Spinal cord (tissue), 9 donors: ENCODE measurements at regions not wholly inside any gene's neighbourhood (a gene's known extent, or its start where the extent isn't known, plus 50 kb on each side); places are given as distances from the start of the nearest gene placed in this dataset.
A peak's percentile ranks its signal among the peaks of the same experiment; 100 is the strongest.

Experiments
- DNase-seq, 6 donors: peaks; one replicate each; pipeline versions ENCODE4 v3.0.0 to v3.0.0-alpha.2; 2013 to 2015; ENCODE audit warnings: low spot score in 6 of 6, low read depth in 4 of 6
- H3K27ac ChIP-seq: one replicate; pipeline ENCODE4 v1.5.1; 2013; ENCODE audit warnings: low read depth, low read length, control low read depth
- H3K27me3 ChIP-seq: one replicate; pipeline ENCODE4 v1.6.1; 2013; ENCODE audit warnings: low read length; ENCODE audit not compliant: control insufficient read depth, insufficient read depth
- H3K36me3 ChIP-seq: one replicate; pipeline ENCODE4 v1.6.1; 2013; ENCODE audit warnings: low read length; ENCODE audit not compliant: control insufficient read depth, insufficient read depth
- H3K4me1 ChIP-seq: one replicate; pipeline ENCODE4 v1.6.1; 2013; ENCODE audit warnings: low read length; ENCODE audit not compliant: control insufficient read depth, insufficient read depth
- H3K4me3 ChIP-seq: one replicate; pipeline ENCODE4 v1.5.1; 2013; ENCODE audit warnings: low read depth, low read length, control low read depth
- H3K9me3 ChIP-seq: one replicate; pipeline ENCODE4 v1.6.1; 2013; ENCODE audit warnings: low read length; ENCODE audit not compliant: control insufficient read depth, insufficient read depth
- WGBS: methylation state at CpG from one replicate; pipeline ENCODE4 v1.1.5; 2013; ENCODE audit warnings: missing lambda C conversion rate; ENCODE audit not compliant: insufficient coverage; 5-methylcytosine and 5-hydroxymethylcytosine counted together
- donor health status: healthy.

GRCh38 chr5:103674251-103674650 is 111.7 kb upstream of the NUDT12 start:
- DNase-seq: peak in 2 of 6 donors; percentile 41 to 74
- H3K36me3 ChIP-seq: no peaks in the 10 kb centered on the region
- WGBS: 100% methylated on average over 1 of the region's 1 CpG

GRCh38 chr5:103669615-103670014 is 107.0 kb upstream of the NUDT12 start:
- Histone ChIP-seq H3K27me3 (no peaks in the 10 kb centered on the region), H3K9me3 (no peaks in the 10 kb centered on the region), H3K4me3 (no peak overlapping the region), H3K4me1 (no peaks in the 10 kb centered on the region), H3K27ac (no peak overlapping the region), H3K36me3 (no peaks in the 10 kb centered on the region)
- DNase-seq: no peak
- 84% methylated on average over 3 of the region's 5 CpGs for WGBS

More at GRCh38 chr5:103674251-103674650, 111.7 kb upstream of the NUDT12 start:
- H3K27me3 ChIP-seq: no peaks in the 10 kb centered on the region
- no peaks in the 10 kb centered on the region for H3K9me3 ChIP-seq
- peaks cover 3% of the 10 kb centered on the region for H3K4me1 ChIP-seq
- H3K4me3 ChIP-seq: no peak overlapping the region
- H3K27ac ChIP-seq: no peak overlapping the region

DNA sequence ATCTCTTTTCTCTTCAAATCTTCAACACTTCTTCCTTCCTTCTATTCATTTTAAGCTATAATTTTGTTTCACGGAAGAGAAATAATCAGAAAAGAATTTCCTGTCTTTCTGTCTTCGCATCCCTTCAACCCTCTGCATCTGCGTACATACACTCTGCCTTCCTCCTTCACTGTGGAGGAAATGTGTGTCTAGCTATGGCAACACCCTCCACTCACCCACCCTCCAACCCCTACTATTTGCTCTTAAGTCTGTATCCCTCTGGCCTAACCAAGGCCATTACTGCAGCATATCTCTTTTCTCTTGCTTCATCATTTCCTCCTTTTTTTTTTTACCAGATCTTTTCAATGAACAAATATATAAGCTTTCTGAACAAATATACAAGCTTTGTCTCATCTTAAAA is 105.7 kb upstream of the NUDT12 start:
- Histone ChIP-seq H3K27ac (no peak overlapping the region), H3K27me3 (no peaks in the 10 kb centered on the region), H3K9me3 (no peaks in the 10 kb centered on the region), H3K4me1 (no peaks in the 10 kb centered on the region), H3K4me3 (no peak overlapping the region), H3K36me3 (no peaks in the 10 kb centered on the region)
- 89% methylated on average over 1 of the region's 3 CpGs for WGBS
- no peak for DNase-seq

DNA sequence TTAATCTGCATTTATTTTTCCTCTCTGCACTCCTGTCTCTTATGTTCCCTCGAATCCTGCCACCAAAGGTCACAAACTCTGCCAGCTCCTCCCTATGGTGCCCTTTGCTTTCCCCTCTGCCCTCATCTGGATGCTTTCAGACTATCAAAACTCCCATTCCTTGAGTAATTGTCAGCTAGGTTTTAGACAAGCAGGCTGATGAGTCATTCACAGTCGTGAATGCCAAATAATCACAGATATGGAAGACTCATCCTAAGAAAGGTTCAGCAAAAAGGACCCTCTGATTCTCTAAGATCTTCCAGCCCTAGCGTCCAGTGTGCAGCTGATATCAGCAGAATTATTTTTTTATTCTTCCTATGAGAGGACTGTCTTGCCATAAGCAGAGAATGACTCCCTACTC is 104.5 kb upstream of the NUDT12 start:
- H3K36me3 ChIP-seq: no peaks in the 10 kb centered on the region
- WGBS: 56% methylated on average over 1 of the region's 3 CpGs
- no peaks in the 10 kb centered on the region for H3K9me3 ChIP-seq
- H3K4me3 ChIP-seq: no peak overlapping the region
- no peaks in the 10 kb centered on the region for H3K27me3 ChIP-seq
- no peaks in the 10 kb centered on the region for H3K4me1 ChIP-seq
- no peak overlapping the region for H3K27ac ChIP-seq
- DNase-seq: no peak

- 100% methylated on average over 1 of the region's 3 CpGs for WGBS
- H3K27me3 ChIP-seq: no peaks in the 10 kb centered on the region
- H3K27ac ChIP-seq: no peak overlapping the region
These were observed 94.7 kb upstream of the NUDT12 start for GRCh38 chr5:103657301-103657700.

DNA sequence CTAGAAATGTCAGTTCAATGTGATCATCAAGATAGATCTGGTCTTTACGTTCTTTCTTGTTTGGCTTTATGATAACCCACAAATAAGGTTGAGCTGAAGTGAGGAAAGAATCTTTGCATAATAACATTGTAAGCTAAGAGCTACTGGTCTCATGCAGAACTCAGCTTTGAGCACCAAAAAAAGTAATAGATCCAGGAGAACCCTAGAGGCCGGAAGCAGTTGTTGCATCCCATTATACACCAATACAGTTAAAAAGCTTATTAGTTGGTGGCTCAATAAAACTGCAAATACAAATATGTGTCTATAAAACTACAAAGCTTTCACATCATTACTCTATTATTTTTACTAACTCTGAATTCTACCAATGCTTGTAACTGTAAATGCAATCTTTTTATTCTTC is 85.5 kb upstream of the NUDT12 start:
- H3K27me3 ChIP-seq: no peaks in the 10 kb centered on the region
- no peaks in the 10 kb centered on the region for H3K36me3 ChIP-seq
- H3K4me1 ChIP-seq: no peaks in the 10 kb centered on the region
- H3K9me3 ChIP-seq: no peaks in the 10 kb centered on the region
- no CpG with 5 or more reads among the region's 2 CpGs for WGBS
- DNase-seq: no peak
- H3K27ac ChIP-seq: no peak overlapping the region
- no peak overlapping the region for H3K4me3 ChIP-seq

More at GRCh38 chr5:103657301-103657700, 94.7 kb upstream of the NUDT12 start:
- H3K36me3 ChIP-seq: no peaks in the 10 kb centered on the region
- H3K9me3 ChIP-seq: no peaks in the 10 kb centered on the region
- no peak overlapping the region for H3K4me3 ChIP-seq
- no peaks in the 10 kb centered on the region for H3K4me1 ChIP-seq
- no peak for DNase-seq

DNA sequence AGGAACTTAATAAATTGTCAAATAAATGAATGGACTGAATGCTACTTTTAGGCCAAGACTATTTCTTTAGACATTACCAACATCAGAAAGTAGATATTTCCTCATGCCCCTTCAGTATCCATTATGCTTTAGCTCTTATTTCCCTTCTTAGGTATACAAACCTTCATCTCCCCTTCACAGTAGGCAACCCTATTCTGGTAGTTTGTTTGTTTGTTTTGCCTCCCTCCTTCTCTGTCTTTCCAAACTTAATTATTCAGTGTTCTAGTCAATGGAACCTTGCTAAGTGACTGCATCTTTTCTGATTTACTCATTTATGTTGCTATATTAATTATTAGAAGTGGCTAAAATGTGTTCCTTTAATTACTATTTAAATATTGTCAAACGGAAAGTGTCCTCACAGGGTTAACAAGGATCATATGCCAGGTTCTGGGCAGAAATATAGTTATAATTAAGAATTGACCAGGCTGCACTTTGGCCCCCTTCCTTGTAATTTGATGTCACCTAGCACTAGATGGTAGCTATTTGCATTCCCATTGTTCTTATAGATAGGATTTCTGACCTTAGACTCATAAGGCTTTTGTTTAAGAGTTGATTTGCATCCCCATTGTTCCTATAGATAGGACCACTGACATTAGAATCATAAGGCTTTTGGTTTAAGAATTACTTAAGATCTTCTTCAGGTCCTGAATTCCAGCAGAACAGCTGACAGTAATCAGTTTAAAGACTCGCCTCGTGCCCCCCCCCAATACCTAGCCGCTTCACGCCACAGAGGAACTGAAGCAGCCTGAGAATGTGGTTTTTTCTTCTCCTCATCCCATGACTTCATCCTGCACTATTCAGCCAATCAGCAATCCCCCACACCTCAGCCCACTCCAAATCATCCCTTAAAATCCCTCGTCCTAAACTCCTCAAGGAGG is 84.4 kb upstream of the NUDT12 start:
- Histone ChIP-seq H3K4me3 (no peak overlapping the region), H3K4me1 (no peaks in the 10 kb centered on the region), H3K9me3 (no peaks in the 10 kb centered on the region), H3K27ac (no peak overlapping the region), H3K36me3 (no peaks in the 10 kb centered on the region), H3K27me3 (no peaks in the 10 kb centered on the region)
- DNase-seq: no peak
- no CpG with 5 or more reads among the region's 6 CpGs for WGBS

DNA sequence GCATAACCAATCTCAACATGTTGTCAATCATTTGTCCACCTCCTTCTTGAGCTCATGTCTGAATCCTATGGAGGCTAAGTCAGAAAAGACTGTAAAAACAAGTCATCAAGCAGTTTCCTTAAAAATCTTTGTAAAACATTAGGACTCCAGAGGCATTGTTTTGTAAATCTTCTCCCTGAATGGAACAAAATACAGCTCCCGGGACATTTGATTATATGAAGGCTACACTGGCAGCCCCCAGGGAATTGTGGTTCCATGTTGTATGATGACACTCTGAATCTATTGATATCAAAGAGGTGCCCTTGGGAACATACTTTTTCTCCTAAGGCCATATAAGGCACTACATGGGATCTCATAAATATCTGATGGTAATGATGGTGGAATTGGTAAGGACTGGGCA is 83.2 kb upstream of the NUDT12 start:
- WGBS: 80% methylated on average over 1 of the region's 1 CpG
- no peaks in the 10 kb centered on the region for H3K27me3 ChIP-seq
- no peak for DNase-seq
- no peak overlapping the region for H3K27ac ChIP-seq
- H3K4me3 ChIP-seq: no peak overlapping the region
- no peaks in the 10 kb centered on the region for H3K9me3 ChIP-seq
- H3K4me1 ChIP-seq: no peaks in the 10 kb centered on the region
- no peaks in the 10 kb centered on the region for H3K36me3 ChIP-seq

DNA sequence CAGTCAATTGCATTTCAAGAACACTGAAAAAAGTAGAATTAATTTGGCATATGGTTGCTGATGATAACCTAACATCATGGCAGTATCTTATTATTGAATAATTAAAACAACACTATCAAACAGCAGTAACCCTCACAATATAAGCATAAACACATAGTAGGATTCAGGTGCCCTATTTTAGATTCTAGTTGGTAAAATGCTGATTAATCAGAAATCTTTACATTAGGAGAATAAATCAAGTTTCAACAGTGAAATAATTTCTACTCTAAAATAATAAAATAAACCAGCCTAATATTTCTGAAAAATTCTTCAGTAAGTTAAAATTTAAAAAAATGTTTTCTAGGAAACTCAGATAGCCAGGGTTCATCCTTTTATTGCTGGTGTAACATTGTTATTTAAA is 76.4 kb upstream of the NUDT12 start:
- Histone ChIP-seq H3K4me1 (no peaks in the 10 kb centered on the region), H3K36me3 (no peaks in the 10 kb centered on the region), H3K27me3 (no peaks in the 10 kb centered on the region), H3K4me3 (no peak overlapping the region), H3K27ac (no peak overlapping the region), H3K9me3 (no peaks in the 10 kb centered on the region)
- no peak for DNase-seq

DNA sequence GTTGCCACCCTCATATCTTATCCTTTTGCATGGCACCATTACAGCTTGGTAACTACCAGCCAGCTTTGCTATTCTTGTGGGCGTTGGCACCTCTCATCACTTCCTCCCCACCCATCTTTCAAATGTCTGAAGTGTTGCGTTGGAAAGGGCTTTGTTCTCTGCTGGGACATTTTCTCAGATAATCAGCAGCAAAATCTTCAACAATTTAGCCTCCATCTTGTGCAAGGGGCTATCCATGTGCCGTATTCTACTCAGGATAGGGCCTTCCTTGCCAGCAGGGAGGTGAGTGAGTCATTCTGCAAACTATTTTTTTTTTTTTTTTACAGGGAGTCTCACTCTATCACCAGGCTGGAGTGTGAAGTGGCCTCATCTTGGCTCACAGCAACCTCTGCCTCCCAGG is 62.1 kb upstream of the NUDT12 start:
- WGBS: 89% methylated on average over 1 of the region's 3 CpGs
- no peak for DNase-seq

More for the DNA sequence above, 62.1 kb upstream of the NUDT12 start:
- Histone ChIP-seq H3K4me3 (no peak overlapping the region), H3K36me3 (no peaks in the 10 kb centered on the region), H3K9me3 (no peaks in the 10 kb centered on the region), H3K27ac (no peak overlapping the region), H3K4me1 (no peaks in the 10 kb centered on the region), H3K27me3 (no peaks in the 10 kb centered on the region)
